Uterus (tissue), 3 donors: ENCODE measurements at regions not wholly inside any gene's neighbourhood (a gene's known extent, or its start where the extent isn't known, plus 50 kb on each side); places are given as distances from the start of the nearest gene placed in this dataset.

Source experiments
- DNase-seq, 2 donors: peaks; one replicate each; pipeline ENCODE4 v3.0.0-alpha.2; 2019 to 2020
- H3K27ac ChIP-seq, 2 donors: fragments of 200-600 bp; sonication (generic); 1 replicate in 1 of 2; 2 replicates in 1 of 2; pipeline ENCODE4 v1.5.1; 2016 to 2018
- H3K27me3 ChIP-seq, 2 donors: fragments of 200-600 bp; sonication (generic); one replicate each; pipeline ENCODE4 v1.5.1; 2018 to 2019; ENCODE audit warnings: control low read depth in 1 of 2
- H3K36me3 ChIP-seq, 2 donors: fragments of 200-600 bp; sonication (generic); one replicate each; pipeline ENCODE4 v1.5.1; 2019; ENCODE audit warnings: control low read depth in 1 of 2
- H3K4me1 ChIP-seq, 2 donors: fragments of 200-600 bp; sonication (generic); one replicate each; pipeline ENCODE4 v1.5.1; 2018 to 2019; ENCODE audit warnings: control low read depth in 1 of 2
- H3K4me3 ChIP-seq, 2 donors: fragments of 200-600 bp; sonication (generic); 1 replicate in 1 of 2; 2 replicates in 1 of 2; pipeline ENCODE4 v1.5.1; 2018 to 2019; ENCODE audit warnings: mild to moderate bottlenecking in 1 of 2
- H3K9me3 ChIP-seq, 2 donors: fragments of 200-600 bp; sonication (generic); one replicate each; pipeline ENCODE4 v1.5.1; 2019; ENCODE audit warnings: control low read depth in 1 of 2
- CTCF ChIP-seq, 4 experiments: fragments of 200-600 bp in 2 of 4; fragments of 450-650 bp in 2 of 4; sonication (generic) in 2 of 4; IDR thresholded peaks; one replicate each; pipeline ENCODE4 v1.5.1; 2016 to 2019; ENCODE audit warnings: antibody characterized with exemption in 4 of 4, mild to moderate bottlenecking in 2 of 4, moderate library complexity in 1 of 4
- POLR2A ChIP-seq, 2 donors: fragments of 450-650 bp; IDR thresholded peaks; one replicate each; pipeline ENCODE4 v1.6.1; 2016; ENCODE audit warnings: antibody characterized with exemption in 2 of 2, mild to moderate bottlenecking in 1 of 2, moderate library complexity in 1 of 2
- intact Hi-C: fragments of 100-400 bp; cut with DNase I; formaldehyde crosslinking; loops from one replicate; pipeline ENCODE4 v1.15.1; 2023; ENCODE audit warnings: low total_unique reads
- donor health status: DM: yes; HTN: yes; CAD: no.

- Histone ChIP-seq H3K4me1 (no peaks in the 10 kb centered on the region), H3K9me3 (no peaks in the 10 kb centered on the region), H3K27ac (no peak overlapping the region), H3K4me3 (no peak overlapping the region), H3K27me3 (no peaks in the 10 kb centered on the region), H3K36me3 (no peaks in the 10 kb centered on the region)
- intact Hi-C loops: no loop called here
- TF ChIP-seq POLR2A (IDR thresholded peaks at IDR 0.05): no peak
- no peak for TF ChIP-seq CTCF (IDR thresholded peaks at IDR 0.05)
- no peak for DNase-seq
Measured at GRCh38 chr7:38017320-38017719, 96.9 kb downstream of the EPDR1 start.

GRCh38 chr7:38020121-38020785 is 99.8 kb downstream of the EPDR1 start:
- H3K36me3 ChIP-seq: no peaks in the 10 kb centered on the region
- no peak overlapping the region for H3K4me3 ChIP-seq
- H3K27me3 ChIP-seq: no peaks in the 10 kb centered on the region
- H3K9me3 ChIP-seq: no peaks in the 10 kb centered on the region
- intact Hi-C loops: no loop called here
- no peak for TF ChIP-seq POLR2A (IDR thresholded peaks at IDR 0.05)
- no peak for TF ChIP-seq CTCF (IDR thresholded peaks at IDR 0.05)
- DNase-seq: no peak
- H3K4me1 ChIP-seq: no peaks in the 10 kb centered on the region
- H3K27ac ChIP-seq: no peak overlapping the region

DNA sequence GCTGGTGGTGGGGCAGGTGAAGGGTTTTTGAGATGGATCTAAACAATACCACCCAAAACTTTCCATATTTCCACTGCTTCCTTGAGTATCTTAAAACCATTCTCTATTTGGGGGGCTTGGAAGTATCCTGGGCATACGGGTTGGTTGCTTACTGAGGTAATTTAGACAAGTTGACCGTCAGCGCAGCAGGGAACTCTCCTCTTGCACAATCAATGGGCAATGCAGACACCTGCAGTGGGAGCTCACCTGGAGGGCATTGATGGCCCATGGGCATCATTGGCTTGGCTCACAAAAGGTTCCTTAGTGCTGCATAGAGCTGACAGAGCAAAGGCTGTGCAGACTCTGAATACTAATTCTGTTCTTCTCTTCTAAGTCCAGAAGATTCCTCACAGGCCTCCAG is 101.5 kb downstream of the EPDR1 start:
- Histone ChIP-seq H3K36me3 (no peaks in the 10 kb centered on the region), H3K9me3 (no peaks in the 10 kb centered on the region), H3K27me3 (no peaks in the 10 kb centered on the region), H3K27ac (no peak overlapping the region), H3K4me1 (no peaks in the 10 kb centered on the region), H3K4me3 (no peak overlapping the region)
- TF ChIP-seq POLR2A (IDR thresholded peaks at IDR 0.05) (no peak), CTCF (IDR thresholded peaks at IDR 0.05) (no peak)
- DNase-seq: no peak
- intact Hi-C loops: no loop called here

DNA sequence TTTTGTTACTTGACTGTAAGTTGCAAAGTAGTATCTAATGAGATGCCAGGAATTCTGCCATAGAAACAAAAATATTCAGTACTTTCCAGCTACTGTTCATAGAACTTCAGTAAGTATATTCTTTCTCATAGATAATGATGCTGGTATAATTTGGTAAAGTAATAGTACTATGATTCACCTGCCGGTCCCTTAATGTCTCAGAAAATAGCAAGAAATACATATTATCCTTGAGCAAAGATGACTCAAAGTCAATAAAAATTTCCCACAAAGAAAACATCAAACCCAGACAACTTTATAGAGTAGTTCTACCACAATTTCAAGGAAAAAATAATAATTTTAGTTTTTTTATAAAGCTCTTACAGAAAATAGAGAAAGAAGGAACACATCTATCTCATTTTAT is 105.4 kb downstream of the EPDR1 start:
- Histone ChIP-seq H3K9me3 (no peaks in the 10 kb centered on the region), H3K27me3 (no peaks in the 10 kb centered on the region), H3K4me3 (no peak overlapping the region), H3K4me1 (no peaks in the 10 kb centered on the region), H3K36me3 (no peaks in the 10 kb centered on the region), H3K27ac (no peak overlapping the region)
- intact Hi-C loops: no loop called here
- TF ChIP-seq CTCF (IDR thresholded peaks at IDR 0.05) (no peak), POLR2A (IDR thresholded peaks at IDR 0.05) (no peak)
- no peak for DNase-seq

- no peaks in the 10 kb centered on the region for H3K36me3 ChIP-seq
- H3K4me3 ChIP-seq: no peak overlapping the region
- H3K9me3 ChIP-seq: no peaks in the 10 kb centered on the region
- no peak for DNase-seq
- no peaks in the 10 kb centered on the region for H3K4me1 ChIP-seq
- H3K27me3 ChIP-seq: no peaks in the 10 kb centered on the region
- no peak overlapping the region for H3K27ac ChIP-seq
- intact Hi-C loops: no loop called here
- TF ChIP-seq POLR2A (IDR thresholded peaks at IDR 0.05) (no peak), CTCF (IDR thresholded peaks at IDR 0.05) (no peak)
Measured at GRCh38 chr7:38027884-38028455, 107.5 kb downstream of the EPDR1 start.
